Endothelial cell of umbilical vein (primary cell): ENCODE measurements at regions not wholly inside any gene's neighbourhood (a gene's known extent, or its start where the extent isn't known, plus 50 kb on each side); places are given as distances from the start of the nearest gene placed in this dataset.

Experiments
- BruUV-seq: library from RNA; stranded (reverse); fragments of 400-500 nt; replicated peaks from 2 replicates; lab custom pipeline; 2021; lab: Mats Ljungman, UMichigan
- CTCF ChIA-PET: fragments of 300-600, 350-600 bp; sonication (Branson Sonifier 250); formaldehyde crosslinking; loops from one replicate; lab custom pipeline; 2021; ENCODE audit warnings: antibody characterized with exemption, inconsistent platforms; lab: Charles Lee
- POLR2A ChIA-PET: fragments of 300-600, 350-600 bp; sonication (Branson Sonifier 250); formaldehyde crosslinking; loops from one replicate; lab custom pipeline; 2021; ENCODE audit warnings: antibody characterized with exemption, inconsistent platforms; lab: Charles Lee
- DNase-seq: peaks from one replicate; pipeline ENCODE4 v3.0.0-alpha.2; 2011; ENCODE audit warnings: low read depth, low spot score
- FAIRE-seq: peaks from 2 replicates; lab custom pipeline; 2011; peaks lifted over from hg19 to GRCh38; lab: Jason Lieb, UNC
- H2AFZ ChIP-seq: 2 replicates; pipeline ENCODE4 v1.6.0; 2012; ENCODE audit warnings: low read depth, low read length, control low read depth, inconsistent platforms
- H3K27ac ChIP-seq: 2 replicates; pipeline ENCODE4 v1.5.1; 2011; ENCODE audit warnings: low read depth, mild to moderate bottlenecking, control low read depth, low read length, moderate library complexity; ENCODE audit not compliant: insufficient read depth
- H3K27me3 ChIP-seq, 2 experiments: 2 replicates each; pipeline versions ENCODE4 v1.6.0 to v1.6.1; 2011; ENCODE audit warnings: low read length in 2 of 2, mixed read lengths in 1 of 2; ENCODE audit not compliant: control insufficient read depth in 2 of 2, insufficient read depth in 2 of 2
- H3K36me3 ChIP-seq, 2 experiments: 2 replicates in 1 of 2; 3 replicates in 1 of 2; pipeline ENCODE4 v1.5.1; 2011; ENCODE audit warnings: low read length in 2 of 2, mild to moderate bottlenecking in 1 of 2, moderate library complexity in 1 of 2; ENCODE audit not compliant: control insufficient read depth in 2 of 2, insufficient read depth in 2 of 2; ENCODE audit errors: extremely low read depth in 1 of 2
- H3K4me1 ChIP-seq: 3 replicates; pipeline ENCODE4 v1.5.1; 2011; ENCODE audit warnings: mild to moderate bottlenecking, low read length; ENCODE audit not compliant: control insufficient read depth, insufficient read depth; ENCODE audit errors: extremely low read depth
- H3K4me2 ChIP-seq: 2 replicates; pipeline ENCODE4 v1.6.1; 2011; ENCODE audit warnings: low read length, control low read depth, mixed read lengths; ENCODE audit not compliant: insufficient read depth
- H3K4me3 ChIP-seq, 3 experiments: fragments of 200-600 bp in 1 of 3; sonication (generic), shearing (Covaris generic) in 1 of 3; replicated peaks in 1 of 3; 2 replicates each; pipeline ENCODE4 v1.5.1; 2011 to 2016; ENCODE audit warnings: control low read depth in 3 of 3, low read length in 3 of 3, mild to moderate bottlenecking in 2 of 3, inconsistent platforms in 1 of 3, low read depth in 1 of 3, moderate library complexity in 1 of 3; ENCODE audit not compliant: insufficient read depth in 1 of 3
- H3K79me2 ChIP-seq: 2 replicates; pipeline ENCODE4 v1.6.0; 2012; ENCODE audit warnings: low read length, inconsistent platforms; ENCODE audit not compliant: control insufficient read depth, insufficient read depth
- H3K9ac ChIP-seq: replicated peaks from 2 replicates; pipeline ENCODE3; 2011; ENCODE audit warnings: low read length, control low read depth; ENCODE audit not compliant: insufficient read depth; ENCODE audit errors: extremely low read depth
- H3K9me1 ChIP-seq: replicated peaks from 3 replicates; pipeline ENCODE4 v1.6.0; 2011; ENCODE audit warnings: mild to moderate bottlenecking, low read length; ENCODE audit not compliant: control insufficient read depth, insufficient read depth; ENCODE audit errors: extremely low read depth
- H3K9me3 ChIP-seq: replicated peaks from 2 replicates; pipeline ENCODE4 v1.5.1; 2012; ENCODE audit warnings: low read length, inconsistent platforms; ENCODE audit not compliant: control insufficient read depth, insufficient read depth
- H4K20me1 ChIP-seq: replicated peaks from 2 replicates; pipeline ENCODE3; 2011; ENCODE audit warnings: mild to moderate bottlenecking, low read length; ENCODE audit not compliant: control insufficient read depth, insufficient read depth; ENCODE audit errors: extremely low read depth
- CTCF ChIP-seq, 2 donors: IDR thresholded peaks; 1 replicate in 1 of 2; 2 replicates in 1 of 2; pipeline ENCODE4 v1.5.1; 2011; ENCODE audit warnings: low read length in 2 of 2, mild to moderate bottlenecking in 2 of 2, moderate library complexity in 2 of 2, control low read depth in 1 of 2, inconsistent platforms in 1 of 2, low read depth in 1 of 2; ENCODE audit not compliant: insufficient read depth in 1 of 2; ENCODE audit errors: extremely low read depth in 1 of 2
- EZH2 ChIP-seq: IDR thresholded peaks from 2 replicates; pipeline ENCODE4 v1.6.1; 2012; ENCODE audit warnings: borderline replicate concordance, low read depth, mild to moderate bottlenecking, moderate library complexity, low read length, inconsistent platforms; ENCODE audit not compliant: severe bottlenecking
- FOS ChIP-seq: IDR thresholded peaks from 2 replicates; pipeline ENCODE4 v1.6.1; 2011; ENCODE audit warnings: mild to moderate bottlenecking, low read length, moderate library complexity, borderline replicate concordance; ENCODE audit not compliant: insufficient read depth
- GATA2 ChIP-seq: IDR thresholded peaks from 2 replicates; pipeline ENCODE4 v1.7.0; 2011; ENCODE audit warnings: low read depth, mild to moderate bottlenecking, moderate library complexity, mixed read lengths, low read length; ENCODE audit not compliant: insufficient read length, insufficient read depth
- JUN ChIP-seq: IDR thresholded peaks from 2 replicates; pipeline ENCODE4 v1.6.1; 2011; ENCODE audit warnings: borderline replicate concordance, low read depth; ENCODE audit not compliant: insufficient read length, insufficient read depth
- MYC ChIP-seq: IDR thresholded peaks from one replicate; pipeline ENCODE4 v1.6.1; 2011; ENCODE audit warnings: mild to moderate bottlenecking, low read depth, low read length
- POLR2A ChIP-seq: IDR thresholded peaks from 2 replicates; pipeline ENCODE4 v1.6.1; 2012; ENCODE audit warnings: low read depth, mild to moderate bottlenecking, control low read depth, low read length
- POLR2AphosphoS5 ChIP-seq: IDR thresholded peaks from 2 replicates; pipeline ENCODE4 v1.6.1; 2012; ENCODE audit warnings: low read depth, mild to moderate bottlenecking, control low read depth, low read length, moderate library complexity; ENCODE audit not compliant: insufficient read depth
- dilution Hi-C: fragments of 300-500 bp; cut with MboI; formaldehyde crosslinking; loops from one replicate; pipeline ENCODE4 v1.15.0; 2019; ENCODE audit warnings: low sequenced_read_pairs; ENCODE audit not compliant: extremely low pct_ligation_motif_present
- intact Hi-C: fragments of 100-400 bp; cut with micrococcal nuclease; formaldehyde crosslinking; loops from one replicate; pipeline ENCODE4 v1.10.0; 2022
- TF ChIP-seq, protein P1 (sequence below): IDR thresholded peaks from 2 replicates; pipeline ENCODE4 v1.6.1; 2011; ENCODE audit not compliant: insufficient read depth, insufficient read length

GRCh38 chr16:54425681-54426552 lies 139.3 kb upstream of the IRX3 start:
- TF ChIP-seq GATA2: no peak
- no peak for TF ChIP-seq POLR2AphosphoS5
- TF ChIP-seq, protein P1, sequence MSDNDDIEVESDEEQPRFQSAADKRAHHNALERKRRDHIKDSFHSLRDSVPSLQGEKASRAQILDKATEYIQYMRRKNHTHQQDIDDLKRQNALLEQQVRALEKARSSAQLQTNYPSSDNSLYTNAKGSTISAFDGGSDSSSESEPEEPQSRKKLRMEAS: no peak
- TF ChIP-seq FOS: no peak
- no peak for TF ChIP-seq JUN
- TF ChIP-seq MYC: no peak
- TF ChIP-seq CTCF (IDR thresholded peaks at IDR 0.05; ENCODE audit: extremely low read depth in 1 of 2, insufficient read depth in 1 of 2, low read depth in 1 of 2, low read length in 2 of 2): no peak
- no peak for TF ChIP-seq EZH2
- TF ChIP-seq POLR2A: no peak
- dilution Hi-C loops (no loop called here), intact Hi-C loops (no loop called here)
- Histone ChIP-seq H3K9me3 (no peaks in the 10 kb centered on the region), H3K27me3 (no peaks in the 10 kb centered on the region), H2AFZ (no peak overlapping the region), H3K36me3 (no peaks in the 10 kb centered on the region), H4K20me1 (no peaks in the 10 kb centered on the region), H3K79me2 (no peaks in the 10 kb centered on the region), H3K4me1 (no peaks in the 10 kb centered on the region), H3K9me1 (no peaks in the 10 kb centered on the region), H3K27ac (no peak overlapping the region), H3K4me3 (no peak overlapping the region), H3K4me2 (no peak overlapping the region), H3K9ac (no peak overlapping the region)
- ChIA-PET CTCF (no interaction called here), POLR2A (no interaction called here)
- BruUV-seq: no TSS peak
- FAIRE-seq (no peak), DNase-seq (no peak)
